H54 (cell line): ENCODE measurements at regions not wholly inside any gene's neighbourhood (a gene's known extent, or its start where the extent isn't known, plus 50 kb on each side); places are given as distances from the start of the nearest gene placed in this dataset.
"Not testable (repeated sequence)": the region's sequence is repeated elsewhere in the genome, so short reads cannot be mapped to it uniquely, and the experiment has no call there.

Experiments used
- DNase-seq: peaks from one replicate; pipeline ENCODE4 v3.0.0; 2011; ENCODE audit warnings: low spot score, mixed read lengths; ENCODE audit not compliant: insufficient read length
- FAIRE-seq: peaks from 3 replicates; lab custom pipeline; 2011; peaks lifted over from hg19 to GRCh38; lab: Jason Lieb, UNC
- POLR2A ChIP-seq: IDR thresholded peaks from 2 replicates; pipeline ENCODE4 v1.6.1; 2011; ENCODE audit warnings: low read depth, mild to moderate bottlenecking, low read length

DNA sequence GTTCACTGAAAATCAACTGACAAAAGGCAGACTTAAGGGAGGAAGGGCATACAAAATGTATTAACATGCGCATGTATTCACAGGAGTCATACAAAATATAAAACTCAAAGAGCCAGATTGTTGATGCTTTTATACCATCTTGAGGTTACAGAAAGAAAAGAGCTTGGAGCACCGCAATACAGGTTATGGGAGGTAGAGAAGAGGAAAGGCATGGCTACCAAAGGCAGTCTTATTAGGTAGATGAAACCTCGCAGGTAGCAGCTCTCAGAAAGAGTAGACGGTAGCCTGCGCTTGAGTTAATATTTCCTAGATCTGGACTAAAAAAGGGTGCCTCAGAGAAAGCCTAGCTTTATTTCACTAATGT lies 69.0 kb upstream of the DHRS4 start:
- TF ChIP-seq POLR2A: no peak
- FAIRE-seq (no peak), DNase-seq (no peak)

DNA sequence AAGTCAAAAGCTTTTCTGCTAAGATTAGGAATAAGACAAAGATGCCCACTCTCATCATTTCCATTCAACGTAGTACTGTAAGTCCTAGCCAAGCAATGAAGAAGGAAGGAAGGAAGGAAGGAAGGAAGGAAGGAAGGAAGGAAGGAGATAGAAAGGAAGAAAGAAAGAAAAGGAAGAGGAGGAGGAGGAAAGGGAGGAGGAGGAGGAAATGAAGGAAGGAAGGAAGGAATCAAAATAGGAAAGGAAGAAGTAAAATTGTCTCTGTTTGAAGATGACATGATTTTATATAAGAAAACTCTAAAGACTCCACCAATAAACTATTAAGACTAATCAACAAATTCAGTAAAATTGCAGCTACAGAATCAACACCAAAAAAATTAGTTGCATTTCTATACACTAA lies 66.0 kb upstream of the DHRS4 start:
- FAIRE-seq: no peak

DNA sequence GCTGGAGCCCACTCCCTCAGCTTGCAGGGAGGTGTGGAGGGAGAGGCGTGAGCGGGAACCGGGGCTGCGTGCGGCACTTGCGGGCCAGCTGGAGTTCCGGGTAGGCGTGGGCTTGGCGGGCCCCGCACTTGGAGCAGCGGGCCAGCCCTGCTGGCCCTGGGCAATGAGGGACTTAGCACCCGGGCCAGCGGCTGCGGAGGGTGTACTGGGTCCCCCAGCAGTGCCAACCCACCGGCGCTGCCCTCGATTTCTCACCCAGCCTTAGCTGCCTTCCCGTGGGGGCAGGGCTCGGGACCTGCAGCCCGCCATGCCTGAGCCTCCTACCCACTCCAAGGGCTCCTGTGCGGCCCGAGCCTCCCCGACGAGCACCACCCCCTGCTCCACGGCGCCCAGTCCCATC lies 61.9 kb upstream of the DHRS4 start:
- not testable (repeated sequence) for FAIRE-seq, DNase-seq

More for the DNA sequence above, 66.0 kb upstream of the DHRS4 start:
- no peak for TF ChIP-seq POLR2A
- no peak for DNase-seq

DNA sequence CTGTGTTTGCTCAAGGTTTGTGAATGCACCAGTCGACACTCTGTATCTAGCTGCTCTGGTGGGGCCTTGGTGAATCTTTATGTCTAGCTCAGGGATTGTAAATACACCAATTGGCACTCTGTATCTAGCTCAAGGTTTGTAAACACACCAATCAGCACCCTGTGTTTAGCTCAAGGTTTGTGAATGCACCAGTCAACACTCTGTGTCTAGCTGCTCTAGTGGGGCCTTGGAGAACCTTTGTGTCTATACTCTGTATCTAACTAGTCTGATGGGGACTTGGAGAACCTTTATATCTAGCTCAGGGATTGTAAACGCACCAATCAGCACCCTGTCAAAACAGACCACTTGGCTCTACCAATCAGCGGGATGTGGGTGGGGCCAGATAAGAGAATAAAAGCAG lies 61.3 kb upstream of the DHRS4 start:
- not testable (repeated sequence) for FAIRE-seq, DNase-seq

DNA sequence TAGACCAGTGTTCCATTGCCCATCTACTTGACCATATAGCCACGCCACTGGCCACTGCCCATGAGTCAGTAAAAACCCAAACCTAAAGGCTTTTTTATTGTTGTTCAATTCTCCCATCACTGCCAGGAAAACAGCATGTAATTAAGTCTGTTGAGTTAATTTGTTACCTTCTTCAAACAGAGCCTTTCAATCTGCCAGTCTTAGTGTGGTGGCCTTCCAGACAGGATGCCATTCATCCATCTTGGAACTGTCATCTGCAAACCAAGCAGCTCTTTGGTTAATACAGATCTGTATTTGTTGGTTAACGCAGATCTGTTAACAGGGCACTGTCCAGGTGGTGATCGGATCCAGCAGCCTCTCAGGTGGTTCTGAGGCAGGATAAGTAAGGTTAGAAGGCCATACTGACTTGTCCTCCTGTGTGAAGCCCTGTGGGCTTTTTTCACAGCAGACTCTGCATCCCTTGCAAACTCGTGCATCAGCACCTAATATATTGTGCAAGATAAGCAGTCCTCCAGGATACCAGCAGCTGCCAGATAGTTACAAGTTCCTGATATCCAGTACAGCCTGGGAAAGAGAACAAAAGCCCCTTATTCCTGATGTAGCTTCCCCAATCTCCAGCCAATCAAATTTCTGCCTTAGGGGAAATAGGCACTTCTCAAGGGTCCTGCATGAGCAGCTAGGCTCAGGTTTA lies 59.1 kb upstream of the DHRS4 start:
- FAIRE-seq (no peak), DNase-seq (no peak)
- no peak for TF ChIP-seq POLR2A

- FAIRE-seq: no peak
- DNase-seq: no peak
- no peak for TF ChIP-seq POLR2A
Observed at GRCh38 chr14:23895053-23895419, 58.5 kb upstream of the DHRS4 start.

- no peak for FAIRE-seq
- DNase-seq: no peak
- no peak for TF ChIP-seq POLR2A
Observed at GRCh38 chr14:23895480-23895879, 58.1 kb upstream of the DHRS4 start.

- no peak for TF ChIP-seq POLR2A
- FAIRE-seq: no peak
- DNase-seq: no peak
Observed at GRCh38 chr14:23896609-23897153, 56.9 kb upstream of the DHRS4 start.

- not testable (repeated sequence) for DNase-seq, FAIRE-seq
Observed at GRCh38 chr14:23897291-23897690, 56.3 kb upstream of the DHRS4 start.

GRCh38 chr14:23898359-23898758 lies 55.2 kb upstream of the DHRS4 start:
- DNase-seq, FAIRE-seq: not testable (repeated sequence)

- FAIRE-seq (no peak), DNase-seq (no peak)
- TF ChIP-seq POLR2A: no peak
Observed at GRCh38 chr14:23899788-23900187, 53.8 kb upstream of the DHRS4 start.

DNA sequence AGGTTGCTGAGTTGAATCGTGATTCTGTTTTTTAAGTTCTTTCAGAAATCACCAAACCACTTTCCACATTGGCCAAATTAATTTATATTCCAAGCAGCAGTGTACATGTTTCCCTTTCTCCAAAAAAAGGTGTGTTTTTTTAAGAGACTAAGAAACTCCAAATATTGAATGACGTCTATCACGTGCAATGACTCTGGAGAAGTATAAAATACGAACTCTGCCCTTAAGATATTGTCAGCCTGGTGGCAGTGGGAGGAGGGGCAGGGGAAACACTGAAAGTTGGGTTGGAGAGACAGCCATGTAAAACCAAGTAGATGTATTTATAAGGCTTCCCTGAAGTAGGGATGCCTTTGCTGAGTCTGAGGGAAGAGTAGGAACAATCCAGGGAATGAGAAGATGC lies 50.1 kb upstream of the DHRS4 start:
- DNase-seq (no peak), FAIRE-seq (no peak)
- TF ChIP-seq POLR2A: no peak
